Osteocyte (in vitro differentiated cells): ENCODE measurements at regions not wholly inside any gene's neighbourhood (a gene's known extent, or its start where the extent isn't known, plus 50 kb on each side); places are given as distances from the start of the nearest gene placed in this dataset.

Experiments used
- DNase-seq: peaks from one replicate; pipeline ENCODE4 v3.0.0; 2021; ENCODE audit warnings: mixed read lengths; ENCODE audit not compliant: unreplicated experiment; ENCODE audit errors: extremely low spot score
- H3K27ac Mint-ChIP-seq: one replicate; pipeline ENCODE4 v1.8.0; 2021; ENCODE audit warnings: mild to moderate bottlenecking, mixed read lengths; ENCODE audit not compliant: unreplicated experiment
- H3K27me3 Mint-ChIP-seq: one replicate; pipeline ENCODE4 v1.8.0; 2021; ENCODE audit warnings: mixed read lengths; ENCODE audit not compliant: unreplicated experiment
- H3K36me3 Mint-ChIP-seq: one replicate; pipeline ENCODE4 v1.8.0; 2021; ENCODE audit warnings: mixed read lengths; ENCODE audit not compliant: unreplicated experiment
- H3K4me1 Mint-ChIP-seq: one replicate; pipeline ENCODE4 v1.8.0; 2021; ENCODE audit warnings: mixed read lengths; ENCODE audit not compliant: unreplicated experiment
- H3K4me3 Mint-ChIP-seq: one replicate; pipeline ENCODE4 v1.8.0; 2021; ENCODE audit warnings: mild to moderate bottlenecking, moderate library complexity, mixed read lengths; ENCODE audit not compliant: unreplicated experiment
- H3K9me3 Mint-ChIP-seq: one replicate; pipeline ENCODE4 v1.8.0; 2021; ENCODE audit warnings: mixed read lengths; ENCODE audit not compliant: unreplicated experiment
- CTCF ChIP-seq: fragments of 200-600 bp; sonication (generic); IDR thresholded peaks from 2 replicates; pipeline ENCODE4 v1.5.0; 2021; ENCODE audit warnings: antibody characterized with exemption, mild to moderate bottlenecking, moderate library complexity

- H3K27ac Mint-ChIP-seq = no peak overlapping the region
Observed at GRCh38 chr7:67870396-67870795, 873.8 kb downstream of the TYW1 start.

GRCh38 chr7:67875558-67875957 is 878.9 kb downstream of the TYW1 start:
- no peak for DNase-seq
- no peaks in the 10 kb centered on the region for H3K36me3 Mint-ChIP-seq
- no peak overlapping the region for H3K4me3 Mint-ChIP-seq

More at GRCh38 chr7:67870396-67870795, 873.8 kb downstream of the TYW1 start:
- TF ChIP-seq CTCF = no peak
- Mint-ChIP-seq H3K36me3 (no peaks in the 10 kb centered on the region), H3K27me3 (no peaks in the 10 kb centered on the region), H3K4me1 (no peaks in the 10 kb centered on the region), H3K4me3 (no peak overlapping the region), H3K9me3 (peaks cover 22% of the 10 kb centered on the region)
- DNase-seq = no peak

GRCh38 chr7:67878808-67879207 is 882.2 kb downstream of the TYW1 start:
- Mint-ChIP-seq H3K27ac (no peak overlapping the region), H3K36me3 (no peaks in the 10 kb centered on the region), H3K27me3 (no peaks in the 10 kb centered on the region), H3K4me3 (no peak overlapping the region), H3K4me1 (no peaks in the 10 kb centered on the region), H3K9me3 (peaks cover 20% of the 10 kb centered on the region)
- no peak for DNase-seq
- no peak for TF ChIP-seq CTCF

More at GRCh38 chr7:67875558-67875957, 878.9 kb downstream of the TYW1 start:
- Mint-ChIP-seq H3K9me3 (peaks cover 15% of the 10 kb centered on the region), H3K27me3 (no peaks in the 10 kb centered on the region), H3K27ac (no peak overlapping the region), H3K4me1 (no peaks in the 10 kb centered on the region)
- TF ChIP-seq CTCF = no peak

- Mint-ChIP-seq H3K27me3 (no peaks in the 10 kb centered on the region), H3K36me3 (no peaks in the 10 kb centered on the region), H3K4me1 (no peaks in the 10 kb centered on the region)
Observed at GRCh38 chr7:67882843-67883242, 886.2 kb downstream of the TYW1 start.

GRCh38 chr7:67890316-67890715 is 893.7 kb downstream of the TYW1 start:
- H3K4me1 Mint-ChIP-seq = no peaks in the 10 kb centered on the region

More at GRCh38 chr7:67882843-67883242, 886.2 kb downstream of the TYW1 start:
- Mint-ChIP-seq H3K4me3 (no peak overlapping the region), H3K27ac (no peak overlapping the region), H3K9me3 (peaks cover 28% of the 10 kb centered on the region)
- no peak for TF ChIP-seq CTCF
- DNase-seq = no peak

More at GRCh38 chr7:67890316-67890715, 893.7 kb downstream of the TYW1 start:
- Mint-ChIP-seq H3K27ac (no peak overlapping the region), H3K36me3 (no peaks in the 10 kb centered on the region), H3K27me3 (no peaks in the 10 kb centered on the region), H3K9me3 (peaks cover 12% of the 10 kb centered on the region), H3K4me3 (no peak overlapping the region)
- TF ChIP-seq CTCF = no peak
- DNase-seq = no peak
